ENCODE measurements at regions not wholly inside any gene's neighbourhood (a gene's known extent, or its start where the extent isn't known, plus 50 kb on each side); places are given as distances from the start of the nearest gene placed in this dataset.

- Mint-ChIP-seq H3K36me3 (ENCODE audit: insufficient read depth) (no peaks in the 10 kb centered on the region), H3K27ac (no peak overlapping the region), H3K9me3 (peaks cover 0 to 5% of the 10 kb centered on the region in 2 donors), H3K4me3 (no peak overlapping the region), H3K4me1 (ENCODE audit: low read depth in 2 of 2) (no peaks in the 10 kb centered on the region), H3K27me3 (no peaks in the 10 kb centered on the region)
- ATAC-seq (replicated peaks) (no peak), DNase-seq (no peak)
Measured at GRCh38 chr18:27461957-27462356, 276.8 kb upstream of the CHST9 start.

- Mint-ChIP-seq H3K4me1 (ENCODE audit: low read depth in 2 of 2) (no peaks in the 10 kb centered on the region), H3K9me3 (peaks cover 0 to 4% of the 10 kb centered on the region in 2 donors), H3K27me3 (no peaks in the 10 kb centered on the region), H3K36me3 (ENCODE audit: insufficient read depth) (no peaks in the 10 kb centered on the region), H3K4me3 (no peak overlapping the region), H3K27ac (no peak overlapping the region)
- ATAC-seq (replicated peaks) (no peak), DNase-seq (no peak)
Measured at GRCh38 chr18:27449104-27449503, 264.0 kb upstream of the CHST9 start.

- Mint-ChIP-seq H3K27ac (no peak overlapping the region), H3K9me3 (no peaks in the 10 kb centered on the region), H3K36me3 (ENCODE audit: insufficient read depth) (no peaks in the 10 kb centered on the region), H3K4me3 (no peak overlapping the region), H3K27me3 (no peaks in the 10 kb centered on the region), H3K4me1 (ENCODE audit: low read depth in 2 of 2) (no peaks in the 10 kb centered on the region)
- no peak for DNase-seq
- no peak for ATAC-seq (replicated peaks)
Measured at GRCh38 chr18:27447930-27448329, 262.8 kb upstream of the CHST9 start.

- no peak overlapping the region for H3K27ac Mint-ChIP-seq
- no peak overlapping the region for H3K4me3 Mint-ChIP-seq
- no peaks in the 10 kb centered on the region for H3K36me3 Mint-ChIP-seq (ENCODE audit: insufficient read depth)
- no peaks in the 10 kb centered on the region for H3K9me3 Mint-ChIP-seq
- no peaks in the 10 kb centered on the region for H3K4me1 Mint-ChIP-seq (ENCODE audit: low read depth in 2 of 2)
- ATAC-seq (replicated peaks) (no peak), DNase-seq (no peak)
- no peaks in the 10 kb centered on the region for H3K27me3 Mint-ChIP-seq
Measured at GRCh38 chr18:27447451-27447881, 262.4 kb upstream of the CHST9 start.

- Mint-ChIP-seq H3K9me3 (peaks cover 13 to 20% of the 10 kb centered on the region in 2 donors), H3K4me3 (no peak overlapping the region), H3K27me3 (no peaks in the 10 kb centered on the region), H3K4me1 (ENCODE audit: low read depth in 2 of 2) (no peaks in the 10 kb centered on the region), H3K36me3 (ENCODE audit: insufficient read depth) (no peaks in the 10 kb centered on the region), H3K27ac (no peak overlapping the region)
- no peak for DNase-seq
- ATAC-seq (replicated peaks), result no peak
Measured at GRCh38 chr18:27430595-27430994, 245.5 kb upstream of the CHST9 start.

GRCh38 chr18:27428716-27429475 is 243.8 kb upstream of the CHST9 start:
- Mint-ChIP-seq H3K9me3 (peaks cover 8 to 18% of the 10 kb centered on the region in 2 donors), H3K36me3 (ENCODE audit: insufficient read depth) (no peaks in the 10 kb centered on the region), H3K4me3 (no peak overlapping the region), H3K4me1 (ENCODE audit: low read depth in 2 of 2) (no peaks in the 10 kb centered on the region), H3K27me3 (no peaks in the 10 kb centered on the region), H3K27ac (no peak overlapping the region)
- no peak for ATAC-seq (replicated peaks)
- no peak for DNase-seq

GRCh38 chr18:27428120-27428519 is 243.0 kb upstream of the CHST9 start:
- Mint-ChIP-seq H3K27ac (no peak overlapping the region), H3K4me3 (no peak overlapping the region), H3K4me1 (ENCODE audit: low read depth in 2 of 2) (no peaks in the 10 kb centered on the region), H3K9me3 (peaks cover 8 to 18% of the 10 kb centered on the region in 2 donors), H3K36me3 (ENCODE audit: insufficient read depth) (no peaks in the 10 kb centered on the region), H3K27me3 (no peaks in the 10 kb centered on the region)
- ATAC-seq (replicated peaks), result no peak
- DNase-seq, result no peak

- DNase-seq (no peak), ATAC-seq (replicated peaks) (no peak)
- Mint-ChIP-seq H3K9me3 (peaks cover 0 to 12% of the 10 kb centered on the region in 2 donors), H3K4me3 (no peak overlapping the region), H3K27me3 (no peaks in the 10 kb centered on the region), H3K27ac (no peak overlapping the region), H3K36me3 (ENCODE audit: insufficient read depth) (no peaks in the 10 kb centered on the region), H3K4me1 (ENCODE audit: low read depth in 2 of 2) (no peaks in the 10 kb centered on the region)
Measured at GRCh38 chr18:27423581-27423980, 238.5 kb upstream of the CHST9 start.

GRCh38 chr18:27419646-27420045 is 234.5 kb upstream of the CHST9 start:
- DNase-seq, result no peak
- Mint-ChIP-seq H3K4me1 (ENCODE audit: low read depth in 2 of 2) (no peaks in the 10 kb centered on the region), H3K4me3 (no peak overlapping the region), H3K27ac (no peak overlapping the region), H3K27me3 (no peaks in the 10 kb centered on the region), H3K9me3 (peaks cover 0 to 8% of the 10 kb centered on the region in 2 donors), H3K36me3 (ENCODE audit: insufficient read depth) (peaks cover 3% of the 10 kb centered on the region)
- no peak for ATAC-seq (replicated peaks)

GRCh38 chr18:27415495-27415894 is 230.4 kb upstream of the CHST9 start:
- Mint-ChIP-seq H3K36me3 (ENCODE audit: insufficient read depth) (peaks cover 3% of the 10 kb centered on the region), H3K9me3 (peaks cover 16% of the 10 kb centered on the region in 2 donors), H3K27me3 (no peaks in the 10 kb centered on the region), H3K4me1 (ENCODE audit: low read depth in 2 of 2) (no peaks in the 10 kb centered on the region), H3K4me3 (no peak overlapping the region), H3K27ac (no peak overlapping the region)
- DNase-seq (no peak), ATAC-seq (replicated peaks) (no peak)

GRCh38 chr18:27414682-27415081 is 229.6 kb upstream of the CHST9 start:
- no peaks in the 10 kb centered on the region for H3K4me1 Mint-ChIP-seq (ENCODE audit: low read depth in 2 of 2)
- H3K9me3 Mint-ChIP-seq, result peaks cover 18 to 20% of the 10 kb centered on the region in 2 donors
- H3K36me3 Mint-ChIP-seq (ENCODE audit: insufficient read depth), result peaks cover 3% of the 10 kb centered on the region
- no peaks in the 10 kb centered on the region for H3K27me3 Mint-ChIP-seq
- ATAC-seq (replicated peaks), result no peak
- no peak overlapping the region for H3K27ac Mint-ChIP-seq
- no peak overlapping the region for H3K4me3 Mint-ChIP-seq
- no peak for DNase-seq

GRCh38 chr18:27413495-27414401 is 228.6 kb upstream of the CHST9 start:
- no peak for DNase-seq

GRCh38 chr18:27412556-27412955 is 227.4 kb upstream of the CHST9 start:
- H3K9me3 Mint-ChIP-seq, result peaks cover 13 to 20% of the 10 kb centered on the region in 2 donors
- no peak for ATAC-seq (replicated peaks)
- peaks cover 3% of the 10 kb centered on the region for H3K36me3 Mint-ChIP-seq (ENCODE audit: insufficient read depth)
- H3K4me1 Mint-ChIP-seq (ENCODE audit: low read depth in 2 of 2), result no peaks in the 10 kb centered on the region
- no peak for DNase-seq
- H3K4me3 Mint-ChIP-seq, result no peak overlapping the region
- H3K27ac Mint-ChIP-seq, result no peak overlapping the region
- H3K27me3 Mint-ChIP-seq, result no peaks in the 10 kb centered on the region

More at GRCh38 chr18:27413495-27414401, 228.6 kb upstream of the CHST9 start:
- Mint-ChIP-seq H3K27me3 (no peaks in the 10 kb centered on the region), H3K4me3 (no peak overlapping the region), H3K9me3 (peaks cover 16 to 20% of the 10 kb centered on the region in 2 donors), H3K4me1 (ENCODE audit: low read depth in 2 of 2) (no peaks in the 10 kb centered on the region), H3K36me3 (ENCODE audit: insufficient read depth) (peaks cover 3% of the 10 kb centered on the region), H3K27ac (no peak overlapping the region)
- no peak for ATAC-seq (replicated peaks)

GRCh38 chr18:27411911-27412310 is 226.8 kb upstream of the CHST9 start:
- DNase-seq (no peak), ATAC-seq (replicated peaks) (no peak)
- Mint-ChIP-seq H3K27ac (no peak overlapping the region), H3K9me3 (peaks cover 13 to 20% of the 10 kb centered on the region in 2 donors), H3K4me1 (ENCODE audit: low read depth in 2 of 2) (no peaks in the 10 kb centered on the region), H3K4me3 (no peak overlapping the region), H3K36me3 (ENCODE audit: insufficient read depth) (peaks cover 3% of the 10 kb centered on the region), H3K27me3 (no peaks in the 10 kb centered on the region)

Data from effector memory CD8-positive, alpha-beta T cell (primary cell).